ENCODE measurements at regions not wholly inside any gene's neighbourhood (a gene's known extent, or its start where the extent isn't known, plus 50 kb on each side); places are given as distances from the start of the nearest gene placed in this dataset.

DNA sequence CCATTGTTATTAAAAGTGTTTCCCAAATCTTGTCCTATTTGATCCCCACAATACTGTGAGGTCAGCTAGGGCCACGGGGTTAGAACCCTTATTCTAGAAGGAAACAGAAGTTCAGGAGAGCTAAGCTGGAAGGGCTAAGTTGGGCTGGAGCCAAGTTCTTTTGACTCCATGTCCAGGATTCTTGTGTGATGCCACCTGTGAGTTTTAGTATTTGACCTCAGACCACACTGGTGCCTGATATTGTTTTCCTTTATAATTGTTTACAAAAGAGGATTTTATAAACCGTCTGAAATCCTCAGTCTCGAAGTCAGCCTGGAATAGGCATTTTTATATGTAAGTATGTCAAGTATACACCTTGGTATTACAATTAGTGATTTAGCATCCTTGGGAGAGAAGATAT lies 332.7 kb downstream of the CBLN1 start:
- TF ChIP-seq POLR2A (IDR thresholded peaks at IDR 0.05) (no peak), CTCF (IDR thresholded peaks at IDR 0.05) (no peak), POLR2AphosphoS5 (IDR thresholded peaks at IDR 0.05) (no peak)
